ENCODE measurements at regions not wholly inside any gene's neighbourhood (a gene's known extent, or its start where the extent isn't known, plus 50 kb on each side); places are given as distances from the start of the nearest gene placed in this dataset.

DNA sequence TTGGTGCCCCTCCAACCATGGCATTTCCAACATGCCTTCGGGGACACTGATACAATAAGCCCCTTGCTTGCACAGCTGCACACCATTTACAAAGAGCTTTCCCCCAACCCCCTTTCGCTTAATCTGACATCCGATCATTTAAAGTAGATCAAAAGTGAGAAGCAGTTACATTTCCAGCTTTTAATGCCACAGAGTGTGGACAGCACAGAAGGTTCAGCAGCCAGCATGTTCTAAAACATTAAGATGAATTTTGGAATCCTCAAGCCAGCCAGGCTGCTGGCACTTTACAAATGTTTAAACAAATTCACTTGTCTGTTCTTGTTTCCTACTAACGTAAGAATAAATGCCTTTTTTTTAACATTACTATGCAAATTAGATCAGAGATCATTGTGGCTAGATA, 284.4 kb upstream of the LDB2 start:
- Histone ChIP-seq H3K36me3 (ENCODE audit: insufficient read depth) (no peaks in the 10 kb centered on the region), H4K20me1 (replicated peaks; ENCODE audit: insufficient read depth) (no peaks in the 10 kb centered on the region), H3K27me3 (ENCODE audit: insufficient read depth) (no peaks in the 10 kb centered on the region), H3F3A (replicated peaks; ENCODE audit: low read depth) (no peaks in the 10 kb centered on the region), H3K4me1 (ENCODE audit: insufficient read depth) (peaks cover 14% of the 10 kb centered on the region), H3K27ac (ENCODE audit: low read depth) (no peak overlapping the region), H3K4me2 (no peak overlapping the region), H2AFZ (peak overlapping the region; percentile 59; the same call in 1 of the 2 replicates), H3K4me3 (no peak overlapping the region), H3K79me2 (replicated peaks; ENCODE audit: insufficient read depth) (no peaks in the 10 kb centered on the region), H3K9me2 (ENCODE audit: insufficient read depth) (peaks cover 5% of the 10 kb centered on the region)
- TF ChIP-seq EZH2 (IDR thresholded peaks at IDR 0.05; ENCODE audit: low read depth, unreplicated experiment) (no peak), ZNF114 (CRISPR knock-in tag; IDR thresholded peaks at IDR 0.05) (no peak), POLR2AphosphoS5 (IDR thresholded peaks at IDR 0.05; ENCODE audit: low read depth) (no peak), JUNB (IDR thresholded peaks at IDR 0.05; ENCODE audit: unreplicated experiment) (no peak)
- TF ChIP-seq, protein P1, sequence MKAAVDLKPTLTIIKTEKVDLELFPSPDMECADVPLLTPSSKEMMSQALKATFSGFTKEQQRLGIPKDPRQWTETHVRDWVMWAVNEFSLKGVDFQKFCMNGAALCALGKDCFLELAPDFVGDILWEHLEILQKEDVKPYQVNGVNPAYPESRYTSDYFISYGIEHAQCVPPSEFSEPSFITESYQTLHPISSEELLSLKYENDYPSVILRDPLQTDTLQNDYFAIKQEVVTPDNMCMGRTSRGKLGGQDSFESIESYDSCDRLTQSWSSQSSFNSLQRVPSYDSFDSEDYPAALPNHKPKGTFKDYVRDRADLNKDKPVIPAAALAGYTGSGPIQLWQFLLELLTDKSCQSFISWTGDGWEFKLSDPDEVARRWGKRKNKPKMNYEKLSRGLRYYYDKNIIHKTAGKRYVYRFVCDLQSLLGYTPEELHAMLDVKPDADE (IDR thresholded peaks at IDR 0.05) = no peak
- TF ChIP-seq, protein P2, sequence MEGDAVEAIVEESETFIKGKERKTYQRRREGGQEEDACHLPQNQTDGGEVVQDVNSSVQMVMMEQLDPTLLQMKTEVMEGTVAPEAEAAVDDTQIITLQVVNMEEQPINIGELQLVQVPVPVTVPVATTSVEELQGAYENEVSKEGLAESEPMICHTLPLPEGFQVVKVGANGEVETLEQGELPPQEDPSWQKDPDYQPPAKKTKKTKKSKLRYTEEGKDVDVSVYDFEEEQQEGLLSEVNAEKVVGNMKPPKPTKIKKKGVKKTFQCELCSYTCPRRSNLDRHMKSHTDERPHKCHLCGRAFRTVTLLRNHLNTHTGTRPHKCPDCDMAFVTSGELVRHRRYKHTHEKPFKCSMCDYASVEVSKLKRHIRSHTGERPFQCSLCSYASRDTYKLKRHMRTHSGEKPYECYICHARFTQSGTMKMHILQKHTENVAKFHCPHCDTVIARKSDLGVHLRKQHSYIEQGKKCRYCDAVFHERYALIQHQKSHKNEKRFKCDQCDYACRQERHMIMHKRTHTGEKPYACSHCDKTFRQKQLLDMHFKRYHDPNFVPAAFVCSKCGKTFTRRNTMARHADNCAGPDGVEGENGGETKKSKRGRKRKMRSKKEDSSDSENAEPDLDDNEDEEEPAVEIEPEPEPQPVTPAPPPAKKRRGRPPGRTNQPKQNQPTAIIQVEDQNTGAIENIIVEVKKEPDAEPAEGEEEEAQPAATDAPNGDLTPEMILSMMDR (conservative IDR thresholded peaks at IDR 0.05; ENCODE audit: low read depth in 2 of 2) = no peak
- H3K36me3 Mint-ChIP-seq (ENCODE audit: low read depth) = no peaks in the 10 kb centered on the region; the same call in 2 of the 3 replicates
- H3K9me3 Mint-ChIP-seq = no peaks in the 10 kb centered on the region; the same call in 2 of the 3 replicates
- no peak overlapping the region for H3K4me3 Mint-ChIP-seq
- ATAC-seq (no peak), DNase-seq (ENCODE audit: low spot score) (no peak)
- H3K27me3 Mint-ChIP-seq (ENCODE audit: insufficient read depth, low read depth, poor library complexity) = no peaks in the 10 kb centered on the region
- H3K4me1 Mint-ChIP-seq = peaks cover 15% of the 10 kb centered on the region
- no peak overlapping the region for H3K27ac Mint-ChIP-seq

DNA sequence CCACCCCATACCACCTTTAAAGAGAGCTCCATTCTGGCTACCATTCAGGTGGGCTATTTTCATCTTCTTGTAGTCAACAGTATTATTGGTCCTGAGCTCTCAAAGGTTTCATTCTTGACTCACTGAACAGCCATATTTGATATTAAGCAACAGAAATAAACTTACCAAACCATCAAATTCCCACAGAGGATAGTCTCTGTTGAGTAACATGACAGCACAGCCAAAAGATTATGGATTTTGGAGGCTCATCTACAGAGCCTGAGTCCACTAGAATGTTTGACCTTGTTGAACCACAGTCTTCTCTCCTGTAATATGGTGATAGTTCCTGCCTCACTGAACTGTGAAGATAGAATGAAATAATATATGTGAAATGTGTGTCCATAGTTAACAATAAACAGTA, 276.3 kb upstream of the LDB2 start:
- Histone ChIP-seq H3K27ac (ENCODE audit: low read depth) (no peak overlapping the region), H3K79me2 (replicated peaks; ENCODE audit: insufficient read depth) (no peaks in the 10 kb centered on the region), H4K20me1 (replicated peaks; ENCODE audit: insufficient read depth) (no peaks in the 10 kb centered on the region), H3K4me2 (no peak overlapping the region), H3K27me3 (ENCODE audit: insufficient read depth) (no peaks in the 10 kb centered on the region), H3K36me3 (ENCODE audit: insufficient read depth) (no peaks in the 10 kb centered on the region), H3K4me3 (no peak overlapping the region), H2AFZ (no peak overlapping the region), H3K9me2 (ENCODE audit: insufficient read depth) (peaks cover 5% of the 10 kb centered on the region; the same call in 1 of the 2 replicates), H3F3A (replicated peaks; ENCODE audit: low read depth) (no peaks in the 10 kb centered on the region), H3K4me1 (ENCODE audit: insufficient read depth) (no peaks in the 10 kb centered on the region)
- Mint-ChIP-seq H3K4me3 (no peak overlapping the region), H3K27ac (no peak overlapping the region), H3K4me1 (peaks cover 3% of the 10 kb centered on the region; the same call in 2 of the 3 replicates), H3K9me3 (no peaks in the 10 kb centered on the region), H3K27me3 (ENCODE audit: insufficient read depth, low read depth, poor library complexity) (peaks cover 2% of the 10 kb centered on the region), H3K36me3 (ENCODE audit: low read depth) (no peaks in the 10 kb centered on the region)
- DNase-seq (ENCODE audit: low spot score) (no peak), ATAC-seq (no peak)
- TF ChIP-seq, protein P2 (conservative IDR thresholded peaks at IDR 0.05; ENCODE audit: low read depth in 2 of 2) = no peak
- TF ChIP-seq JUNB (IDR thresholded peaks at IDR 0.05; ENCODE audit: unreplicated experiment) (no peak), NANOG (IDR thresholded peaks at IDR 0.05; ENCODE audit: borderline replicate concordance) (no peak), ZNF331 (CRISPR knock-in tag; IDR thresholded peaks at IDR 0.05; ENCODE audit: low read depth) (no peak), ZNF114 (CRISPR knock-in tag; IDR thresholded peaks at IDR 0.05) (no peak), STAT1 (IDR thresholded peaks at IDR 0.05; ENCODE audit: unreplicated experiment) (no peak), EZH2 (IDR thresholded peaks at IDR 0.05; ENCODE audit: low read depth, unreplicated experiment) (no peak)
- TF ChIP-seq, protein P3, sequence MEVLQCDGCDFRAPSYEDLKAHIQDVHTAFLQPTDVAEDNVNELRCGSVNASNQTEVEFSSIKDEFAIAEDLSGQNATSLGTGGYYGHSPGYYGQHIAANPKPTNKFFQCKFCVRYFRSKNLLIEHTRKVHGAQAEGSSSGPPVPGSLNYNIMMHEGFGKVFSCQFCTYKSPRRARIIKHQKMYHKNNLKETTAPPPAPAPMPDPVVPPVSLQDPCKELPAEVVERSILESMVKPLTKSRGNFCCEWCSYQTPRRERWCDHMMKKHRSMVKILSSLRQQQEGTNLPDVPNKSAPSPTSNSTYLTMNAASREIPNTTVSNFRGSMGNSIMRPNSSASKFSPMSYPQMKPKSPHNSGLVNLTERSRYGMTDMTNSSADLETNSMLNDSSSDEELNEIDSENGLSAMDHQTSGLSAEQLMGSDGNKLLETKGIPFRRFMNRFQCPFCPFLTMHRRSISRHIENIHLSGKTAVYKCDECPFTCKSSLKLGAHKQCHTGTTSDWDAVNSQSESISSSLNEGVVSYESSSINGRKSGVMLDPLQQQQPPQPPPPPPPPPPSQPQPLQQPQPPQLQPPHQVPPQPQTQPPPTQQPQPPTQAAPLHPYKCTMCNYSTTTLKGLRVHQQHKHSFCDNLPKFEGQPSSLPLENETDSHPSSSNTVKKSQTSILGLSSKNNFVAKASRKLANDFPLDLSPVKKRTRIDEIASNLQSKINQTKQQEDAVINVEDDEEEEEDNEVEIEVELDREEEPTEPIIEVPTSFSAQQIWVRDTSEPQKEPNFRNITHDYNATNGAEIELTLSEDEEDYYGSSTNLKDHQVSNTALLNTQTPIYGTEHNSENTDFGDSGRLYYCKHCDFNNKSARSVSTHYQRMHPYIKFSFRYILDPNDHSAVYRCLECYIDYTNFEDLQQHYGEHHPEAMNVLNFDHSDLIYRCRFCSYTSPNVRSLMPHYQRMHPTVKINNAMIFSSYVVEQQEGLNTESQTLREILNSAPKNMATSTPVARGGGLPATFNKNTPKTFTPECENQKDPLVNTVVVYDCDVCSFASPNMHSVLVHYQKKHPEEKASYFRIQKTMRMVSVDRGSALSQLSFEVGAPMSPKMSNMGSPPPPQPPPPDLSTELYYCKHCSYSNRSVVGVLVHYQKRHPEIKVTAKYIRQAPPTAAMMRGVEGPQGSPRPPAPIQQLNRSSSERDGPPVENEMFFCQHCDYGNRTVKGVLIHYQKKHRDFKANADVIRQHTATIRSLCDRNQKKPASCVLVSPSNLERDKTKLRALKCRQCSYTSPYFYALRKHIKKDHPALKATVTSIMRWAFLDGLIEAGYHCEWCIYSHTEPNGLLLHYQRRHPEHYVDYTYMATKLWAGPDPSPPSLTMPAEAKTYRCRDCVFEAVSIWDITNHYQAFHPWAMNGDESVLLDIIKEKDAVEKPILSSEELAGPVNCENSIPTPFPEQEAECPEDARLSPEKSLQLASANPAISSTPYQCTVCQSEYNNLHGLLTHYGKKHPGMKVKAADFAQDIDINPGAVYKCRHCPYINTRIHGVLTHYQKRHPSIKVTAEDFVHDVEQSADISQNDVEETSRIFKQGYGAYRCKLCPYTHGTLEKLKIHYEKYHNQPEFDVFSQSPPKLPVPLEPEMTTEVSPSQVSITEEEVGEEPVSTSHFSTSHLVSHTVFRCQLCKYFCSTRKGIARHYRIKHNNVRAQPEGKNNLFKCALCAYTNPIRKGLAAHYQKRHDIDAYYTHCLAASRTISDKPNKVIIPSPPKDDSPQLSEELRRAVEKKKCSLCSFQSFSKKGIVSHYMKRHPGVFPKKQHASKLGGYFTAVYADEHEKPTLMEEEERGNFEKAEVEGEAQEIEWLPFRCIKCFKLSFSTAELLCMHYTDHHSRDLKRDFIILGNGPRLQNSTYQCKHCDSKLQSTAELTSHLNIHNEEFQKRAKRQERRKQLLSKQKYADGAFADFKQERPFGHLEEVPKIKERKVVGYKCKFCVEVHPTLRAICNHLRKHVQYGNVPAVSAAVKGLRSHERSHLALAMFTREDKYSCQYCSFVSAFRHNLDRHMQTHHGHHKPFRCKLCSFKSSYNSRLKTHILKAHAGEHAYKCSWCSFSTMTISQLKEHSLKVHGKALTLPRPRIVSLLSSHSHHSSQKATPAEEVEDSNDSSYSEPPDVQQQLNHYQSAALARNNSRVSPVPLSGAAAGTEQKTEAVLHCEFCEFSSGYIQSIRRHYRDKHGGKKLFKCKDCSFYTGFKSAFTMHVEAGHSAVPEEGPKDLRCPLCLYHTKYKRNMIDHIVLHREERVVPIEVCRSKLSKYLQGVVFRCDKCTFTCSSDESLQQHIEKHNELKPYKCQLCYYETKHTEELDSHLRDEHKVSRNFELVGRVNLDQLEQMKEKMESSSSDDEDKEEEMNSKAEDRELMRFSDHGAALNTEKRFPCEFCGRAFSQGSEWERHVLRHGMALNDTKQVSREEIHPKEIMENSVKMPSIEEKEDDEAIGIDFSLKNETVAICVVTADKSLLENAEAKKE (CRISPR knock-in tag; IDR thresholded peaks at IDR 0.05) = no peak

Measured in GM23338 (cell line).